ENCODE measurements at regions not wholly inside any gene's neighbourhood (a gene's known extent, or its start where the extent isn't known, plus 50 kb on each side); places are given as distances from the start of the nearest gene placed in this dataset.

GRCh38 chr16:6124136-6124535 lies 1026.5 kb upstream of the EEF2KMT start (continued):
- TF ChIP-seq ZNF549 (tag by site-specific recombination; IDR thresholded peaks at IDR 0.05) (no peak), ZFP41 (tag by site-specific recombination; IDR thresholded peaks at IDR 0.05; ENCODE audit: borderline replicate concordance) (no peak), ZNF10 (tag by site-specific recombination; IDR thresholded peaks at IDR 0.05) (no peak), IKZF3 (tag by site-specific recombination; IDR thresholded peaks at IDR 0.05) (no peak)

GRCh38 chr16:6122401-6122800 lies 1024.8 kb upstream of the EEF2KMT start:
- CTCF ChIA-PET, result no interaction called here
- Histone ChIP-seq H3K36me3 (ENCODE audit: control insufficient read depth in 2 of 2, insufficient read depth in 1 of 2, low read length in 2 of 2) (no peaks in the 10 kb centered on the region), H3K27ac (ENCODE audit: extremely low read depth, low read depth, low read length) (no peak overlapping the region), H3K9me3 (ENCODE audit: control insufficient read depth, insufficient read depth, low read depth, low read length) (no peaks in the 10 kb centered on the region), H3K4me3 (ENCODE audit: low read depth, low read length) (no peak overlapping the region), H3K4me1 (ENCODE audit: control insufficient read depth, insufficient read depth, low read length) (no peaks in the 10 kb centered on the region)
- POLR2A ChIA-PET, result no interaction called here
- TF ChIP-seq ZIC2 (tag by site-specific recombination; IDR thresholded peaks at IDR 0.05) (no peak), OVOL3 (tag by site-specific recombination; IDR thresholded peaks at IDR 0.05) (no peak), ZSCAN23 (tag by site-specific recombination; IDR thresholded peaks at IDR 0.05) (no peak), ZNF830 (tag by site-specific recombination; IDR thresholded peaks at IDR 0.05; ENCODE audit: low read depth) (no peak), EGR2 (tag by site-specific recombination; IDR thresholded peaks at IDR 0.05; ENCODE audit: low read depth) (no peak), ZSCAN18 (tag by site-specific recombination; IDR thresholded peaks at IDR 0.05) (no peak), ZNF18 (tag by site-specific recombination; IDR thresholded peaks at IDR 0.05) (no peak), ZNF132 (tag by site-specific recombination; IDR thresholded peaks at IDR 0.05; ENCODE audit: borderline replicate concordance) (no peak), TSHZ1 (tag by site-specific recombination; IDR thresholded peaks at IDR 0.05; ENCODE audit: borderline replicate concordance) (no peak), OSR2 (tag by site-specific recombination; IDR thresholded peaks at IDR 0.05) (no peak), KLF16 (tag by site-specific recombination; IDR thresholded peaks at IDR 0.05) (no peak), ZSCAN4 (tag by site-specific recombination; IDR thresholded peaks at IDR 0.05) (no peak), ZBTB26 (tag by site-specific recombination; optimal IDR thresholded peaks at IDR 0.05) (no peak), ZFHX2 (tag by site-specific recombination; conservative IDR thresholded peaks at IDR 0.05) (no peak), RBAK (tag by site-specific recombination; IDR thresholded peaks at IDR 0.05) (no peak)

Measured in HEK293 (cell line).